ENCODE measurements at regions not wholly inside any gene's neighbourhood (a gene's known extent, or its start where the extent isn't known, plus 50 kb on each side); places are given as distances from the start of the nearest gene placed in this dataset.

- no peak for DNase-seq
- H3K9me3 ChIP-seq (replicated peaks) = peaks cover 9% of the 10 kb centered on the region
- no peak for TF ChIP-seq CTCF (IDR thresholded peaks at IDR 0.05; ENCODE audit: borderline replicate concordance)
- no peaks in the 10 kb centered on the region for H3K36me3 ChIP-seq
- intact Hi-C loops (cut with micrococcal nuclease) = no loop called here
- peaks cover 25% of the 10 kb centered on the region for H3K27me3 ChIP-seq (ENCODE audit: low read depth)
- H3K27ac ChIP-seq (replicated peaks) = no peak overlapping the region
- no peaks in the 10 kb centered on the region for H3K4me1 ChIP-seq
- H3K4me3 ChIP-seq = no peak overlapping the region
Observed at GRCh38 chr20:41952166-41952565, 334.0 kb upstream of the CHD6 start.

GRCh38 chr20:41951615-41952014 lies 333.4 kb upstream of the CHD6 start:
- Histone ChIP-seq H3K4me3 (no peak overlapping the region), H3K27ac (replicated peaks) (no peak overlapping the region), H3K9me3 (replicated peaks) (peaks cover 9% of the 10 kb centered on the region), H3K36me3 (no peaks in the 10 kb centered on the region), H3K27me3 (ENCODE audit: low read depth) (peaks cover 22% of the 10 kb centered on the region), H3K4me1 (no peaks in the 10 kb centered on the region)
- intact Hi-C loops (cut with micrococcal nuclease) = no loop called here
- no peak for TF ChIP-seq CTCF (IDR thresholded peaks at IDR 0.05; ENCODE audit: borderline replicate concordance)
- no peak for DNase-seq

GRCh38 chr20:41939659-41940058 lies 321.5 kb upstream of the CHD6 start:
- intact Hi-C loops (cut with micrococcal nuclease) = no loop called here
- H3K4me1 ChIP-seq = no peaks in the 10 kb centered on the region
- no peaks in the 10 kb centered on the region for H3K36me3 ChIP-seq
- no peak overlapping the region for H3K4me3 ChIP-seq
- no peak overlapping the region for H3K27ac ChIP-seq (replicated peaks)
- no peak for TF ChIP-seq CTCF (IDR thresholded peaks at IDR 0.05; ENCODE audit: borderline replicate concordance)
- no peak for DNase-seq
- H3K9me3 ChIP-seq (replicated peaks) = no peaks in the 10 kb centered on the region
- H3K27me3 ChIP-seq (ENCODE audit: low read depth) = peaks cover 17% of the 10 kb centered on the region

GRCh38 chr20:41938353-41938752 lies 320.2 kb upstream of the CHD6 start:
- no peak for TF ChIP-seq CTCF (IDR thresholded peaks at IDR 0.05; ENCODE audit: borderline replicate concordance)
- no peak for DNase-seq
- Histone ChIP-seq H3K4me1 (no peaks in the 10 kb centered on the region), H3K4me3 (no peak overlapping the region), H3K9me3 (replicated peaks) (no peaks in the 10 kb centered on the region), H3K27ac (replicated peaks) (no peak overlapping the region), H3K36me3 (no peaks in the 10 kb centered on the region), H3K27me3 (ENCODE audit: low read depth) (peaks cover 15% of the 10 kb centered on the region)
- intact Hi-C loops (cut with micrococcal nuclease) = no loop called here

- H3K4me1 ChIP-seq = no peaks in the 10 kb centered on the region
- no peak for TF ChIP-seq CTCF (IDR thresholded peaks at IDR 0.05; ENCODE audit: borderline replicate concordance)
- no peak for DNase-seq
- no peaks in the 10 kb centered on the region for H3K36me3 ChIP-seq
- no peak overlapping the region for H3K27ac ChIP-seq (replicated peaks)
- intact Hi-C loops (cut with micrococcal nuclease) = no loop called here
- H3K4me3 ChIP-seq = no peak overlapping the region
- no peaks in the 10 kb centered on the region for H3K9me3 ChIP-seq (replicated peaks)
- H3K27me3 ChIP-seq (ENCODE audit: low read depth) = peaks cover 14% of the 10 kb centered on the region
Observed at GRCh38 chr20:41935259-41935791, 317.1 kb upstream of the CHD6 start.
